Head of caudate nucleus (tissue), 42 donors: ENCODE measurements at regions not wholly inside any gene's neighbourhood (a gene's known extent, or its start where the extent isn't known, plus 50 kb on each side); places are given as distances from the start of the nearest gene placed in this dataset.
"Not testable (repeated sequence)": the region's sequence is repeated elsewhere in the genome, so short reads cannot be mapped to it uniquely, and the experiment has no call there.

Experiments
- DNase-seq, 42 donors: peaks; one replicate each; pipeline versions ENCODE4 v3.0.0 to v3.0.0-alpha.2; 2020 to 2021; ENCODE audit warnings: mixed read lengths in 7 of 42
- intact Hi-C: fragments of 100-400 bp; cut with DNase I; formaldehyde crosslinking; loops from one replicate; pipeline ENCODE4 v1.15.0; 2022

DNA sequence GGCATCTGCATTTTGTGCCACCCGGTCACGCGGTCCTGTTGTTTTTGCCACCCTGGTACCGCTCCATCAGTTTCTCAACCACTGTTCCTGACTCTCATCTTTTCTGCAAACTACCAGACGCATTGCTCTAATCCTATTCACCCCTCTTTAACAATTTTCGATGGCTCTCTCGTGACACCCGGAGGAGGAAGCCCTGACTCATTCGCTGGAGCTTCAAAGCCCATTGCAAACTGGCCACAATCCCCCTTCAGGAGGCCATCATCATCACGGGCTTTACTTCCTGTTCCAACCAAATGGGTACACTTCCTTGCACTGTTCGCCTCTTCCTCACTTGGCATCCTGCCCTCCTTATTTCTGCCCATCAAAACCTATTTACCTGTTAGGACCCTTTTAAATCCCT lies 155.3 kb downstream of the RGS9 start:
- intact Hi-C loops: no loop called here
- DNase-seq: no peak

DNA sequence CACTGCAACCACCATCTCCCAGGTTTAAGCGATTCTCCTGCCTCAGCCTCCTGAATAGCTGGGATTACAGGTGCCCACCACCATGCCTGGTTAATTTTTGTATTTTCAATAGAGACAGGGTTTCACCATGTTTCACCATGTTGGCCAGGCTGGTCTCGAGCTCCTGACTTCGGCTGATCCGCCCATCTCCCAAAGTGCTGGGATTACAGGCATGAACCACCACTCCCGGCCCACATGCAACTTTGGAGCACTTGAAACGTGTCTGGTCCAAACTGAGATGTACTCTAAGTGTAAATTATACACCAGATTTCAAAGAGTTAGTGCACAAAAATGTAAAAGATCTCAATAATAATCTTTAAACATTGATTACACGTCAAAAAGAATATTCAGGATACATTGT lies 154.1 kb downstream of the RGS9 start:
- DNase-seq: peak in 1 of 42 donors; percentile 15
- intact Hi-C loops: not testable (repeated sequence)

DNA sequence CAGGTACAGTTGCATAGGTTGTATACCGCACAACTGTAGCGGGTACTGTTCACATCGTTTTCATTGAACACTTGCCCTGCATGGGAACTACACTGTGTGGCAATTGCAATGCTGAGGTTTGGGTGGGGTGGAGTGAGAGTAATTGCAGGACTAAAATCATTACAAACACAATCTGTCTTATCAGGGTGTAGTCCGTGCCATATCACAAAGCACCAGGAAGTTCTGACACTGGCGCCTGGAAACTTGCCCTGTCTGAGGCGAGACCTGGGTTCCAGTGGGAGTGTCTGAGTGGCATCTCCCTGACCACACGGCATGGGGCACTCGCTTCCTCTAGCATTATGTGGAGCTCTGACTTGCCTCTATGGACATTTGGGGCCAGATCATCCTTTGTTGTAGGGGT lies 153.4 kb downstream of the RGS9 start:
- intact Hi-C loops: no loop called here
- peak in 1 of 42 donors; percentile 23 for DNase-seq

DNA sequence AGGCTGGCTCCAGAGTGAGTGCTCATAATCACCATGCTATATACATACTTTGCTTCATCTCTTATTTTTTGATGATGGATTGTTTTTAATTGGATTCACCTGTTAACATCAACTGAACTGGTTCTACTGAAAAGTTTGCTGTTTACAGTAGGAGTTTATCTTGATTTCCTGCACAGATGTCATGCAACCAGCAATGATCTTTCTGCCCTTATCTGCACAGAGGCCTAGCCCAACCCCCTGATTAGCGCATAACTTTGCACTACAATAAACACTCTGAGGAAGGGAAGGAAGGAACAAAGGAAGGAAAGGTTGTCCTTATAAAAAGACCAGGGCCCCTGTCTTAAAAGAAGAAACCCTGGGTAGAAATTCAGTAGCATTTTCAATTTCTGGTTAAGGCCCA lies 152.9 kb downstream of the RGS9 start:
- peak in 1 of 42 donors; percentile 2 for DNase-seq
- intact Hi-C loops: no loop called here

DNA sequence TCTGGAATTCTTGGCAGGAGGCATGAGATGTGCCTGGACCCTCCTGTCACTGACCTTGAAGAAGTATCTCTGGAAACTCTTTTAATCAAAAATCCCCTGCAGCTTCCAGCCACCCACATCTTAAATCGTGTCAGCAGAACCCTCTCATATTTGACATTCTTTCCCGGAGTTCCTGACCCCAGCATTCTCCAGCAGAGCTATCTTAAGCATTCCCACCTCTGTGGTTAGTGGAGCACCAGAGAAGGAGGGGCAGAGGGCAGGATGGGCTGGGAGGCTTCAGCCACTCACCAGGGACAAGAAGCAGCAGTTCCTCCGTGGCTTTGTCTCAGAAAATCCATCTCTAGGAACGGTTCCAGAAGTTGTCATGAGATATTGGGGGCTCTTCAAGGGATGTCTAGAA lies 149.9 kb downstream of the RGS9 start:
- DNase-seq: peak in 1 of 42 donors; percentile 2
- intact Hi-C loops: no loop called here

DNA sequence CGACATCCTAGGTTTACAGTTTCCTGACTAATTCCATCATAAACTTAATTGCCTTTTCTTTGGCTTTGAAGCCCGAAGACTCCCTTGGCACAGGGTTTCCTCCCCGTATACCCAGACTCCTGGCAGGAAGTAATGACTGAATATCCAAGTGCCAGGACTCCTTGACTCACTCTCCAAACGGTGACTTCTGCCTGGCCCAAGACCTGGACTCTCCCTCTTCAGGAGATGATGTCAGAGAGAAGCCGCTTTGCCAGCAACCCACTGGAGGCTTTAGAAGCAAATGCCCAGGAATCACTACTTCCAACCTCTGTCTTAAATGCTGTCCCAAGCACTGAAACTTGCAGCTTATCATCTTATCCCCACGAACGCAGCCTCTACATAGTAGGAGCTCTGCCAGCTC lies 146.5 kb downstream of the RGS9 start:
- intact Hi-C loops: no loop called here
- no peak for DNase-seq

DNA sequence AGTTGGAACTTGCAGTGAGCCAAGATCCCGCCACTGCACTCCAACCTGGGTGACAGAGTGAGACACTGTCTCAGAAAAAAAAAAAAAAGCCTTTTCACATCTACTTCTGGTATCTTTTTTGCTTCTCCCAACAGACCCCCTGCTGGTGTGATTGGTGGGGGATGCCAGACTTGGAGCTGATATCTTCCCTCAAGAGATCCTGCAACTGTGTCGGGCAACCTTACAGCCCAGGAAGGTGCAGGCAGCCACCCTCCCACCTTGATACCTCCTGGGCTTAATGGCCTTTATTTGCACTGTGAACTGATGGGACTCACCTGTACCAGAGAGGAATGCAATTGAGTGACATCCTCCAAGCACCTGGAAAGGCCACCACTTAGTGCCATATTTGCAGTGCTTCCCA lies 142.3 kb downstream of the RGS9 start:
- intact Hi-C loops: no loop called here
- DNase-seq: peak in 1 of 42 donors; percentile 29

DNA sequence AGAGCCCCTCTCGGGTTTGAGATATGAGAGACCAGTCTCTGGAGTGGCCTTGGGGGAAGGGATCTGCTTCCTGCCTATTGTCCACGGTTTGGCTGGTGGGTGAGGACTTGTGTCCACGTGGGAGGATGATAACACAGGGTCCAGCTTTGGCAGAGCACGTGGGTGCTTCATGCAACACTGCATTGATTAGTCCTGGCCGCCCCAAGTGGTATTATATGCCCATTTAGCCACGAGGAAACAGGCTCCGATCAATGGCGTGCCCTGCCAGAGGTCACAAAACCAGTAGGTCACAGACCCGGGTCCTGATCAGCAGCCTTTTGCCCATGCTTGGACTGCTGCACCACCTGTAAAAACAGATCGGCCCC lies 141.6 kb downstream of the RGS9 start:
- intact Hi-C loops: no loop called here

DNA sequence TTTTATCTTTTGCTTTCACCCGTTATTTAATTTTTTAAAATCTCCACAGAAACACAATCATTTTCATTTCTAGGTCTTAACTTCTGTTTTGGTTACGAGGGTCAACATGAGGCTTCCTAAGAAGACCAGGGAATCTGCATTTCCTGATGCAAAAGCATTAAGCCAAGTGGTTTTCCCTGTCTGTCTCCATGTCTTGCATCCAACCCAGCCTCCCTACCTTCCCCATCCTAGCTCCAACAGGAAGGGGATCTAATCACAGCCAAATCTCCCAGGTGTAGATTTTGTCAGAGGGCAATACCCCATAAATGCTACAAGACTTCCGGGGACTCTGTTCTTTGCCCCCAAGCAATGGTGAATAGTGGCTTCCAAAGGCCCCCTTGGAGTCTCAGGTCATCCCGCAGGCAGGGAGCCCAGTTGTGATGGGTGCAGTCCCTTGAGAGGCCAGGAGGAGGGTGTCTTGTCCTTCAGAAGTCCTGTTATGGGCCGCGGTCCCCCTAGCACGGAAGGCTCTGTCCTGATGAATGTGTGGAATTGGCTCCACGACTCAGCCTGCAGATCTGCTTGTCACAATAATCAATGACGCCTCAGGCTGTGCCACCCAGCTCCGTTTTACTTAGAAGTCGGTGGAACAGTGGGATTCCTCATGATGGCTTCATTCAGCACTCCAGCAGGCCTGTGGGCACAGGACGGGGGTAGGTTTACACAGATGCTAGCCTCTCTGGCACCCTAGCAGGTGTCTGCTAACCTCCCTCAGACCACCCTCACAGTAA lies 141.1 kb downstream of the RGS9 start:
- DNase-seq: peak in 13 of 42 donors; percentile 4 to 48 (median 18)
- intact Hi-C loops: no loop called here

More for the DNA sequence above, 141.6 kb downstream of the RGS9 start:
- DNase-seq: peak in 1 of 42 donors; percentile 13

DNA sequence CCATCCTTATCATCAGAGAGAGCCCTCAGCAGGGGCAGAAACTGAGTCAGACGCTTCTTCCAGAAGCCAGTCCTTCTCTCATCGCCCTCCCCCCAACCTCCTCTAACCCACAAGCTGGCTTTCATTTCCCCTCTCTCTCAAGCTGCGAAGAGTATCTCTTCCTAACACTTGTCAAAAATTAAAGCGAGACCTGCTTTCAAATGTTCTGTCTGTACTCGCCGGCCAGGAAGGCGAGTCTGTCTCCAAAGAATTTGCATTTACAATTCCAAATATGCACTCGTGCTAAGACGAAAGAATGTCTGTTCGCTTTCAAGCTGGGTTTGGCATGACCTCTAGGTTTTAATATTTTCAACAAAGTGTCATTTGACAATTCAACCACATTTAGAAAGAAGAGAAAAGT lies 140.4 kb downstream of the RGS9 start:
- intact Hi-C loops: no loop called here
- no peak for DNase-seq
